A673 (cell line): ENCODE measurements at regions not wholly inside any gene's neighbourhood (a gene's known extent, or its start where the extent isn't known, plus 50 kb on each side); places are given as distances from the start of the nearest gene placed in this dataset.
"Not testable (repeated sequence)": the region's sequence is repeated elsewhere in the genome, so short reads cannot be mapped to it uniquely, and the experiment has no call there.

ENCODE experiments used
- BruUV-seq: library from RNA; stranded (reverse); fragments of 400-500 nt; replicated peaks from 2 replicates; lab custom pipeline; 2021; lab: Mats Ljungman, UMichigan
- CTCF ChIA-PET: fragments of 300-600 bp; sonication (Branson Sonifier 250); formaldehyde crosslinking; loops from one replicate; lab custom pipeline; 2022; ENCODE audit warnings: antibody characterized with exemption; lab: Charles Lee
- POLR2A ChIA-PET: fragments of 300-600 bp; sonication (Branson Sonifier 250); formaldehyde crosslinking; loops from one replicate; lab custom pipeline; 2022; ENCODE audit warnings: antibody characterized with exemption; ENCODE audit not compliant: low non-redundant PET; lab: Charles Lee
- DNase-seq: peaks from one replicate; pipeline ENCODE4 v3.0.0-alpha.2; 2015; ENCODE audit warnings: low spot score
- H3K27ac ChIP-seq: fragments of 200-600 bp; sonication (generic); 2 replicates; pipeline ENCODE4 v1.5.1; 2016; ENCODE audit warnings: mixed run types, low read depth, mild to moderate bottlenecking, mixed read lengths, antibody characterized with exemption, low read length; ENCODE audit not compliant: poor library complexity, severe bottlenecking
- H3K27me3 ChIP-seq: fragments of 200-600 bp; sonication (generic); replicated peaks from 2 replicates; pipeline ENCODE4 v1.6.1; 2017; ENCODE audit warnings: mixed run types, low read depth, mild to moderate bottlenecking, mixed read lengths, antibody characterized with exemption, low read length; ENCODE audit not compliant: insufficient read depth, poor library complexity
- H3K36me3 ChIP-seq: fragments of 200-600 bp; sonication (generic); 2 replicates; pipeline ENCODE4 v1.6.1; 2016; ENCODE audit warnings: mixed run types, mild to moderate bottlenecking, mixed read lengths, antibody characterized with exemption, low read length; ENCODE audit not compliant: insufficient read depth, poor library complexity, severe bottlenecking
- H3K4me1 ChIP-seq: fragments of 200-600 bp; sonication (generic); 2 replicates; pipeline ENCODE4 v1.6.1; 2017; ENCODE audit warnings: mixed run types, mild to moderate bottlenecking, mixed read lengths, antibody characterized with exemption, low read length; ENCODE audit not compliant: insufficient read depth, poor library complexity, severe bottlenecking
- H3K4me3 ChIP-seq: fragments of 200-600 bp; sonication (generic); 2 replicates; pipeline ENCODE4 v1.5.1; 2016; ENCODE audit warnings: low read depth, mixed run types, mild to moderate bottlenecking, mixed read lengths, low read length; ENCODE audit not compliant: poor library complexity, severe bottlenecking
- H3K9me3 ChIP-seq: fragments of 200-600 bp; sonication (generic); 2 replicates; pipeline ENCODE4 v1.6.1; 2016; ENCODE audit warnings: mixed run types, low read depth, mild to moderate bottlenecking, mixed read lengths, antibody characterized with exemption, low read length; ENCODE audit not compliant: poor library complexity, severe bottlenecking
- CTCF ChIP-seq: fragments of 300-800, 200-600 bp; sonication (generic); conservative IDR thresholded peaks from 2 replicates; pipeline ENCODE4 v1.5.1; 2017; ENCODE audit warnings: low read depth, mild to moderate bottlenecking, antibody characterized with exemption, low read length, moderate library complexity, mixed read lengths
- EZH2 ChIP-seq: fragments of 200-600 bp; sonication (generic); IDR thresholded peaks from 2 replicates; pipeline ENCODE4 v1.6.1; 2017; ENCODE audit warnings: borderline replicate concordance, low read depth, mild to moderate bottlenecking, mixed read lengths, antibody characterized with exemption, low read length; ENCODE audit not compliant: poor library complexity, severe bottlenecking
- intact Hi-C: fragments of 100-400 bp; cut with micrococcal nuclease; formaldehyde crosslinking; loops from one replicate; pipeline ENCODE4 v1.10.0; 2022; ENCODE audit not compliant: unreplicated experiment

GRCh38 chr13:112161521-112162301, 94.8 kb downstream of the SOX1 start:
- intact Hi-C loops: no loop called here
- H3K27ac ChIP-seq: no peak overlapping the region
- TF ChIP-seq EZH2: no peak
- TF ChIP-seq CTCF: no peak
- ChIA-PET POLR2A (no interaction called here), CTCF (no interaction called here)
- H3K9me3 ChIP-seq: no peaks in the 10 kb centered on the region
- H3K4me3 ChIP-seq: no peak overlapping the region
- H3K36me3 ChIP-seq: no peaks in the 10 kb centered on the region
- DNase-seq: peak; percentile 74
- H3K27me3 ChIP-seq: no peaks in the 10 kb centered on the region
- H3K4me1 ChIP-seq: peaks cover 17% of the 10 kb centered on the region
- BruUV-seq: no TSS peak

GRCh38 chr13:112163691-112164660, 97.0 kb downstream of the SOX1 start:
- H3K27me3 ChIP-seq, H3K9me3 ChIP-seq, DNase-seq, H3K27ac ChIP-seq, CTCF ChIA-PET, POLR2A ChIA-PET, H3K4me3 ChIP-seq, BruUV-seq, H3K36me3 ChIP-seq, intact Hi-C loops: not testable (repeated sequence)
- H3K4me1 ChIP-seq: peaks cover 17% of the 10 kb centered on the region

- intact Hi-C loops: no loop called here
- Histone ChIP-seq H3K36me3 (no peaks in the 10 kb centered on the region), H3K4me1 (peaks cover 17% of the 10 kb centered on the region), H3K27ac (no peak overlapping the region), H3K9me3 (no peaks in the 10 kb centered on the region), H3K4me3 (no peak overlapping the region), H3K27me3 (no peaks in the 10 kb centered on the region)
- ChIA-PET POLR2A (no interaction called here), CTCF (no interaction called here)
- DNase-seq: no peak
- BruUV-seq: no TSS peak
- TF ChIP-seq CTCF (no peak), EZH2 (no peak)
Observed at GRCh38 chr13:112165712-112166111, 98.8 kb downstream of the SOX1 start.
